Gastrocnemius medialis (tissue), 4 donors: ENCODE measurements at regions not wholly inside any gene's neighbourhood (a gene's known extent, or its start where the extent isn't known, plus 50 kb on each side); places are given as distances from the start of the nearest gene placed in this dataset.

Experiments
- CTCF ChIP-seq, 5 experiments: fragments of 450-650 bp in 3 of 5; fragments of 200-600 bp in 2 of 5; sonication (generic) in 2 of 5; IDR thresholded peaks in 4 of 5; conservative IDR thresholded peaks in 1 of 5; 1 replicate in 4 of 5; 2 replicates in 1 of 5; pipeline ENCODE4 v1.5.1; 2016 to 2019; ENCODE audit warnings: antibody characterized with exemption in 5 of 5, mild to moderate bottlenecking in 3 of 5, moderate library complexity in 3 of 5
- POLR2A ChIP-seq, 2 donors: fragments of 450-650 bp; IDR thresholded peaks; one replicate each; pipeline ENCODE4 v1.6.1; 2017; ENCODE audit warnings: antibody characterized with exemption in 2 of 2, mild to moderate bottlenecking in 2 of 2, moderate library complexity in 2 of 2

- TF ChIP-seq POLR2A (IDR thresholded peaks at IDR 0.05): no peak
- no peak for TF ChIP-seq CTCF (IDR thresholded peaks at IDR 0.05 in 4 of 5, conservative IDR thresholded peaks at IDR 0.05 in 1 of 5)
Observed at GRCh38 chrX:33906971-33907370, 225.1 kb downstream of the FAM47A start.
